Right lobe of liver (tissue), 4 donors: ENCODE measurements at regions not wholly inside any gene's neighbourhood (a gene's known extent, or its start where the extent isn't known, plus 50 kb on each side); places are given as distances from the start of the nearest gene placed in this dataset.

ENCODE experiments used
- POLR2A ChIP-seq: fragments of 450-650 bp; IDR thresholded peaks from one replicate; pipeline ENCODE4 v1.6.1; 2017; ENCODE audit warnings: antibody characterized with exemption, mild to moderate bottlenecking
- TF ChIP-seq, protein P1 (sequence below), 4 donors: fragments of 200-600 bp in 3 of 4; fragments of 450-650 bp in 1 of 4; IDR thresholded peaks; one replicate each; pipeline versions ENCODE4 v1.5.1 to v1.8.0; 2016 to 2022; ENCODE audit warnings: antibody characterized with exemption in 4 of 4, mild to moderate bottlenecking in 2 of 4
- donor health status: DM: no; HTN: no; CAD: no.
- donor health status: DM: no; HTN: no; CAD: no.
- donor health status: DM: no; HTN: yes; CAD: no.

DNA sequence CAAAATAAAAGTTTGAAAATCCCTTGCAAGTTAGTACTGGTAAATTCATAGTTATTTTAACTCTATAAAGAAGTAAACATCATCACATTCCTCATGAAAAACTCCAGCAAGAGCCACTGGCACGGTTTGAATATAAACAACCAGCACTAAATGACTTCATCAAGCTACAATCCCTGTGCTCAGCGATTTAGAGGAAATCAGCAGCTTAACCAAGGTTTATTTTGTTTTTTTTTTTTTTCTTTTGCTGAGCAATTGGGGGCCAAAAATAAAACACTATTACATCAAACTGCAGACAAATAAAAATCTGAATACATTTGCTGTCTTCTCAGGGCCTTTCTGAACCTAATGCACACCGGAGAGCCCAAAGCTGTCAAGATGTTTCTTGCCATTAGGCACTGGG lies 106.2 kb upstream of the SLC24A2 start:
- TF ChIP-seq POLR2A = no peak
- TF ChIP-seq, protein P1, sequence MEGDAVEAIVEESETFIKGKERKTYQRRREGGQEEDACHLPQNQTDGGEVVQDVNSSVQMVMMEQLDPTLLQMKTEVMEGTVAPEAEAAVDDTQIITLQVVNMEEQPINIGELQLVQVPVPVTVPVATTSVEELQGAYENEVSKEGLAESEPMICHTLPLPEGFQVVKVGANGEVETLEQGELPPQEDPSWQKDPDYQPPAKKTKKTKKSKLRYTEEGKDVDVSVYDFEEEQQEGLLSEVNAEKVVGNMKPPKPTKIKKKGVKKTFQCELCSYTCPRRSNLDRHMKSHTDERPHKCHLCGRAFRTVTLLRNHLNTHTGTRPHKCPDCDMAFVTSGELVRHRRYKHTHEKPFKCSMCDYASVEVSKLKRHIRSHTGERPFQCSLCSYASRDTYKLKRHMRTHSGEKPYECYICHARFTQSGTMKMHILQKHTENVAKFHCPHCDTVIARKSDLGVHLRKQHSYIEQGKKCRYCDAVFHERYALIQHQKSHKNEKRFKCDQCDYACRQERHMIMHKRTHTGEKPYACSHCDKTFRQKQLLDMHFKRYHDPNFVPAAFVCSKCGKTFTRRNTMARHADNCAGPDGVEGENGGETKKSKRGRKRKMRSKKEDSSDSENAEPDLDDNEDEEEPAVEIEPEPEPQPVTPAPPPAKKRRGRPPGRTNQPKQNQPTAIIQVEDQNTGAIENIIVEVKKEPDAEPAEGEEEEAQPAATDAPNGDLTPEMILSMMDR (IDR thresholded peaks at IDR 0.05) = no peak
